ENCODE measurements at regions not wholly inside any gene's neighbourhood (a gene's known extent, or its start where the extent isn't known, plus 50 kb on each side); places are given as distances from the start of the nearest gene placed in this dataset.

DNA sequence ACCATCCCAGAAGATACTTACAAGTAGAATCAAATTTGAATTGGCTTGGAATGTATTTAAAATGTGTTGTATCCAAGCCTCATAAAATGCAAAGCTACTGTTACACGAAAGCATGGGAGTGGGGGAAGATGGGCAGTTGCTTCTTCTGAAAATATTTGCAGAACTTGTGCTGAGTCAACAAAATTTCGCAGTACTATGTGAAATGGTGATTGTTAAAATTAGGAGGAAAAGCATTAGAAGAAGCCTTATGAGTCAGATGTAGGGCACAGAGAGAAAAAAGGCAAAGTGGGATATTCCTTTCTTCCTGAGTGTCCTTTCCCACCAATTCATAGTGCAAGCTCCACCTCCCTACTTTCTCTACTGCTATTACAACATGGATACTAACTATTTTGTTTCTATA, 332.7 kb downstream of the PRDM5 start:
- TF ChIP-seq, protein P1, sequence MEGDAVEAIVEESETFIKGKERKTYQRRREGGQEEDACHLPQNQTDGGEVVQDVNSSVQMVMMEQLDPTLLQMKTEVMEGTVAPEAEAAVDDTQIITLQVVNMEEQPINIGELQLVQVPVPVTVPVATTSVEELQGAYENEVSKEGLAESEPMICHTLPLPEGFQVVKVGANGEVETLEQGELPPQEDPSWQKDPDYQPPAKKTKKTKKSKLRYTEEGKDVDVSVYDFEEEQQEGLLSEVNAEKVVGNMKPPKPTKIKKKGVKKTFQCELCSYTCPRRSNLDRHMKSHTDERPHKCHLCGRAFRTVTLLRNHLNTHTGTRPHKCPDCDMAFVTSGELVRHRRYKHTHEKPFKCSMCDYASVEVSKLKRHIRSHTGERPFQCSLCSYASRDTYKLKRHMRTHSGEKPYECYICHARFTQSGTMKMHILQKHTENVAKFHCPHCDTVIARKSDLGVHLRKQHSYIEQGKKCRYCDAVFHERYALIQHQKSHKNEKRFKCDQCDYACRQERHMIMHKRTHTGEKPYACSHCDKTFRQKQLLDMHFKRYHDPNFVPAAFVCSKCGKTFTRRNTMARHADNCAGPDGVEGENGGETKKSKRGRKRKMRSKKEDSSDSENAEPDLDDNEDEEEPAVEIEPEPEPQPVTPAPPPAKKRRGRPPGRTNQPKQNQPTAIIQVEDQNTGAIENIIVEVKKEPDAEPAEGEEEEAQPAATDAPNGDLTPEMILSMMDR (CRISPR knock-in tag; IDR thresholded peaks at IDR 0.05): no peak
- TF ChIP-seq NFYC (CRISPR knock-in tag; IDR thresholded peaks at IDR 0.05) (no peak), SP4 (CRISPR knock-in tag; IDR thresholded peaks at IDR 0.05) (no peak), EP300 (IDR thresholded peaks at IDR 0.05; ENCODE audit: low read depth in 2 of 2, low read length in 2 of 2) (no peak), EP300 (CRISPR knock-in tag; IDR thresholded peaks at IDR 0.05; ENCODE audit: borderline replicate concordance) (no peak)

All from HepG2 (cell line).